NCI-H1694 (cell line): ENCODE measurements at regions not wholly inside any gene's neighbourhood (a gene's known extent, or its start where the extent isn't known, plus 50 kb on each side); places are given as distances from the start of the nearest gene placed in this dataset.

ENCODE experiments used
- DNase-seq: peaks from one replicate; lab custom pipeline; 2025; lab: John Stamatoyannopoulos, UW

DNA sequence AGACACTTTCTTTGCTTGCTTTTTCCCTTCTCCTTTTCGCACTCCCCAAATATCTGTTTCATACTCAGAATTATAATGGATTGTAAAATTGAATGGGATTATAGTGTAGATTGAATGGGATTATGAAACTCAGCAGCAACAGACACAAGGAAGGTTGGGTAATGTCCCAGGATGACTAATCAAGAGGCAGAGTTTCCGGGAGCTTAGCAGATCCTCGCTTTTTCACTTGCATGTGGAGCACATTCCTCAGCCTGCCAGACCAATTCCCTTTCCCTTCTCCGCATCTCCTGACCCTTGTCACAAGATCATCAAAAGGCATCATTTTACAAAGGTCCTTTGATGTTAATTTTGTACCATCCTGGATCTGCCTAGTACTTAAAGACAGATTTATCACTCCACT, 55.1 kb upstream of the SLC1A1 start:
- no peak for DNase-seq

DNA sequence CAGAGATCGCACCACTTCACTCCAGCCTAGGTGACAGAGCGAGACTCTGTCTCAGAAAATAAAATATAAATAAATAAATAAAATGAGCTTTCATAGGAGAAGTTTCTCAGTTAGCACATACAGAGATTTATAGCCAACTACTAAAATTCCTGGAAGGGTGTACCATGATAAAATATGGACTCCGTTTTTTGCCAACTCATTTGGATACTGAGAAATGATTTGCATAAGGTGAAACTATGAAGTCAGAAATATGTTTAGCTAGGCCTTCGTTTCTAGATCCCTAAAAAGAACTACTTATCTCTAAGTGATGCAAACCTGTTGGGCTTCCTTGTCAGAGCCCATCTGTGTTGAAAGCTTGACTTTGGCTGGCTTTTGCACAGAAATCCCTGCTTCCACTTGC, 56.9 kb upstream of the SLC1A1 start:
- no peak for DNase-seq

DNA sequence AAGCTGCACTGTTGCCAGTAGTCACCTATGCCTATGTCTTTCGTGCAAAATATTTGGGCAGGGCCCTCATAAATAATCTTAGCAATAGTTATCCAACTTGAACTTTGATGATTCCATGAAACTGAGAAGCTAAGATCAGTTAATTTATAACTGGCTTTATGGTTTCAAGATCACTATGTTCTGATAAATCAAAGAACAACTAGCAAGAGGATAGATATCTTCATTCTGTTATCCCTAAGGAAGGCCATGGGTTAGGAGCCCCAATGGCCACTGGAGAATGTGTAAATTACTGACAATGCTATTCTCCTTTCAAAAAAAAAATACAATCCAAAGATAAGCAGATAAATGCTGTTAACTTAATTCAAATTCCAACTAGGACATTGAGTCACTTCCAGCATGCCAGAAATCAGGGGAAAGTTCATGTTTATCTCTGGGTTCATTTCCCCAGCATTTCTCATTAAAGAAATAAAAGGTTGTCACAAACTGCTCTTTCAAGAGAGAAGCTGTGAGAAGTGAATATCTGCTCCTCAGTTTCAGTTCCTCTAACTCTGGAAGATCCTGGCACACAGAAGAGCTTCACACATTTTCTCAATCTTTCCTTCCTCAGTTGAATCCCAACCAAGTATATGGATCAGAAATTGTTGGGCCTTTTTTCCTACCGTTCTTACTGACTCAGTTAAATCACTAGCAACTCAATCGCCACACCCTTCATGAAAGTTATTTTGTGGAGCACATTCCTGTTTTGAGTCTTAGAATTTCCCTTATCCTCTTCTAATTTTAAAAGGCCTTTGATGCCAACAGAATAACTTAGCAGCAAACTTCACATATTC, 59.6 kb upstream of the SLC1A1 start:
- DNase-seq = no peak

DNA sequence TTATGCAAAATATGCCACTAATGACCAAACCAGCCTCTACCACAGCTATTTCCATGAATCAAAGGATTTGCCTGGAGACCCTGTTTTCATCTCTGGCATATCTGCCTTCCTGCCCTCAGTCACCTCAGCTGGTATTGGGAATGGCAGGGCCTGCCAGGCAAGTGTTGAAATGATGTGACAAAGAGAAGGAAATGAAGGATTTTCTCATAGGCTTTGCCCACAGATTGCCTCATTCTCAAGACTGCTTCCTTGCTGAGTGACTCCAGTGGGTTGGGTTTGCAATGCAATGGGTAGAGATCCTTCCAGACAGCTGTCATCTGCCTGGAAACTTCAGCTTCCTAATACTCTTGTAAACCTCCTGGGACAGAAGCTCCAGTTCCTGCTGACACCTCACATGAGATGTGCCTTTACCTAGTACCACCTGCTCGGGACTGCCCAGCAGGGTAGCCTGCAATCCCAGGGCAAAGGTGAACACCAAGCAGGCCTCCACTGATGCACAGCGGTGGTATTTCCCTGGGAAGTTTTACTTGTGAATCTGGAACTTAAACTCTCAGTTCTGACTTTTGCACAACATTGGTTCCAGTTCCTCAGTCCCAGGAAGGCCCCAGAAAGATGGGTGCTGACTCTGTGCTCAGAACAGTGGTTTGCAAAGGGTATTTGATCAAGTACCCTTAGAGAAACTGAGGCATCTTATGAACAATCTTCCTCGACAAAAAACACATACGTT, 64.8 kb upstream of the SLC1A1 start:
- no peak for DNase-seq

- no peak for DNase-seq
Measured at GRCh38 chr9:4424891-4425290, 65.4 kb upstream of the SLC1A1 start.

DNA sequence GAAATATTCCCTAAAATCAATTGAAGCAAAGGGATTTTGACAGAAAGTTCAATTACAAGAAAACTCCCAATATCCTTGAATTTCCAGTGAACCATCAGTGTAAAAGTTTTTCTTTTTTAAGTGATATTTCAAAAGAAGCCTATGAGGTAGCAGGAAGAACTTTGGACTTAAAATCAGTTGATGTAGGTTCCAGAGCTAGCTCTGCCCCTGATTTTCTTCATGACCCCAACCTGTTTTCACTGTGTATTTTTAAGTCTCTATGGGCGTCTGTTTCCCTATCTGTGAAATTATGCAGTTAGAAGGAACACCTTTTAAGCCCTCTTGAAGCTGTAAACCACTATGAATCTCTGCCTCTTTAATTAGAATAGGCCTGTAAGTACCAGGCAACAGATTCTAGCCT, 66.2 kb upstream of the SLC1A1 start:
- DNase-seq = no peak

GRCh38 chr9:4423207-4423610, 67.1 kb upstream of the SLC1A1 start:
- no peak for DNase-seq

DNA sequence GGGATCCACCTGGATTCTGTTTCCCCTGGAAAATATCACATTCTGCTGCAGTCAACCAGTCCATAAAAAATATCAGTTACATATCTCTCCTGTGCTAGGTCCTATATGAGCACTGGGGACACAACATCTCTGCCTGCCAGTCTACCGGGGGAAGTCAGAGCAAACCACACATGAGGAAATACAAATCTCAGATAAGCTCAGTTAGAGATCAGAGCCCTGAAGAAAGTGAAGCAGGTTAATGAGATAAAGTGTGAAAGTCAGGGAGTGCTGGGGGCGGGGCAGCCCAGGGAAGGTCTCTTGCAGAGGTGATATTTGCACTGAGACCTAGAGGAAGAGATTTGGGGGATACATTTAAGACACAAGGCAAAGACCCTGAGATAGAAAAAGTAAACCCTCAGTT, 67.8 kb upstream of the SLC1A1 start:
- no peak for DNase-seq

DNA sequence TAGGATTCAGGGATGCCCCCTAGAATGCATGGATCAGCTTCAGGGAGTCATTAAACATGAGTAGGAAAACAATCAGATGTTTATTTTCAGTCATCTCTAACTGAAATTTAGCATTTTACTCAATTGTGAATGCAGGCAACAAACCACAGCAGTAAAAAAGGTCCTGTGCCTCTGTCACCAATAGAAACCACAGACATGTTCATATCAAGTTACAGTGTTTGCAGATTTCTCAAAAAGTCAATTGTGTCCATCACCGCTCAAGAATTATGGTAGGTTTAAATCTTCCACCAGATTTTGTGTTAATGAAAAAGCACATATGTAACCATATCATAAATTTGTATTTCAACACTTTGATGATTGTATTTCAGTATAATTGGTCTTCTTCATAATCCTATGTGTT, 68.4 kb upstream of the SLC1A1 start:
- no peak for DNase-seq

- DNase-seq = no peak
Measured at GRCh38 chr9:4420351-4420750, 69.9 kb upstream of the SLC1A1 start.

GRCh38 chr9:4417578-4418325, 72.5 kb upstream of the SLC1A1 start:
- DNase-seq = no peak

DNA sequence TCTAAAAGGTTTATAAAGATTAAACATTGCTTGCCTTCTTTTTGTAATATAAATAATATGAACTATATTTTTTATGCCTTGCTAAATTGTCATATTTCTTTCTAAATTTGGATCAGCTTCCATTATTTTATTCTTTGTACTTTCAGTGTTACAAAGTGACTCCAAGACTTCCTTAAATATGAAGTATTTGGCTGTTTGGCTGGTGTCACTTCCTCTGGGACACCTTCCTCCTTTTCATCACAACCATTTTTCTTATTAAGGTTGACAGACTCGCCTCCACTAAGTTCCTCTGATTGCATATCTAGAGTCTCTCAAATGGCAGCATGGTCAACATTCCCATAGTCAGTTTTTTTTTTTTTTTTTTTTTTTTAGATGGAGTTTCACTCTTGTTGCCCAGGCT, 73.8 kb upstream of the SLC1A1 start:
- DNase-seq = no peak

DNA sequence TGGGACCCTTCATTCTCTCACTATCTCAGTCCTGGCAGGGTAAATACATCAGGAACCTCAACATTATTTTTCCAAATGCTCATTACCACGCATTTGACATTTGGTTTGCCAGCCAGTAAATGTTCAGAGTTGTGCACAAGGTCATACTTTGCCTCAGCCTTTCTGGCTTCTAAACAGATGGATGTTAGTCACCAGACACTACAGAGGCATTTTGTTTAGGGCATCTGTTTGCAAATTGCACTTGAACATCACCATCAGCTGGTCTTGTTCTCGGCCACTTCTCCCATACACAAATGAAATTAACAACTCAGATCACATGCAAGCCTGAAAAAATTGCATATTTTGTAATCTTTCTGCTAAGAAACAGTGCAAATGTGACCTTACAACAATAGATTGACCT, 75.0 kb upstream of the SLC1A1 start:
- no peak for DNase-seq

- DNase-seq = no peak
Measured at GRCh38 chr9:4413856-4414255, 76.4 kb upstream of the SLC1A1 start.

DNA sequence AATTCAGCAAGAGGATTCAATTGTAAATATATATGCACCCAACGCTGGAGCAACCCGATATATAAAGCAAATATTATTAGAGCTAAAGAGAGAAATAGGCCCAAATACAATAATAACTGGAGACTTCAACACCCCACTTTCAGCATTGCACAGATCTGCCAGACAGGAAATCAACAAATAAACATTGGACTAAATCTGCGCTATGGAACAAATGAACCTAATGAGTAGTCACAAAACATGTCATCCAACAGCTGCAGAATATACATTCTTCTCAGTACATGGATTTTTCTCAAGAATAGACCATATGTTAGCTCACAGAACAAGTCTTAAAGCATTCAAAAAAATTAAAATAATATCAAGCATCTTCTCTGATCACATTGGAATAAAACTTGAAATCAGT, 86.1 kb upstream of the SLC1A1 start:
- no peak for DNase-seq

- DNase-seq = no peak
Measured at GRCh38 chr9:4402501-4402900, 87.8 kb upstream of the SLC1A1 start.

- no peak for DNase-seq
Measured at GRCh38 chr9:4400731-4401130, 89.5 kb upstream of the SLC1A1 start.

- no peak for DNase-seq
Measured at GRCh38 chr9:4397917-4398316, 92.4 kb upstream of the SLC1A1 start.

GRCh38 chr9:4393806-4394523, 94.1 kb upstream of the GLIS3 start:
- no peak for DNase-seq

GRCh38 chr9:4389755-4390154, 89.9 kb upstream of the GLIS3 start:
- DNase-seq = no peak

- no peak for DNase-seq
Measured at GRCh38 chr9:4389003-4389402, 89.1 kb upstream of the GLIS3 start.

DNA sequence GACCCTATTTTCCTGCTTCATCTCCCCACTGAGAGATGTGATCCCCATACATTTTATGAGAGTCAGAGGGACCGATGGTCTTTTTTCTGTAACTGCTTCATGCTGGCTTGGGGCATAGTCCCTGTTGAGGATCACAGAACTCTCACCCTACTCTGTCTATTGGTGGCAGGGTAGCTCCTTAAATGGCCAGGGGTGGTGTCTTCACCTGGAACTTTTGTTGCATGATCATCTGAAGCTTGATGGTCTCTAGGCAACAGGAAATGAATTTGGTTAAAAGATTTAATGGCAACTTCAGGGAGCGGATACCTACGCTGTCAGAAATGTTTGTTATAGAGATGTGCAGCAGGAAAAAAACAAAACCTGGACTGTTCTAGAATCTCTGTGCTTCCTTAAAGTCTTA, 87.0 kb upstream of the GLIS3 start:
- no peak for DNase-seq
